Neural cell (in vitro differentiated cells): ENCODE measurements at regions not wholly inside any gene's neighbourhood (a gene's known extent, or its start where the extent isn't known, plus 50 kb on each side); places are given as distances from the start of the nearest gene placed in this dataset.

Source experiments
- H2AFZ ChIP-seq: fragments of 200-600, 300-800 bp; sonication (generic), shearing (Covaris generic); 2 replicates; pipeline ENCODE4 v1.6.0; 2014; ENCODE audit warnings: low read depth, mild to moderate bottlenecking, antibody characterized with exemption, low read length, moderate library complexity
- H3F3A ChIP-seq: fragments of 200-600 bp; shearing (Covaris generic); 2 replicates; pipeline ENCODE4 v1.6.1; 2016; ENCODE audit warnings: mild to moderate bottlenecking, moderate library complexity, mixed read lengths, antibody characterized with exemption, low read length; ENCODE audit not compliant: insufficient read depth, poor library complexity, severe bottlenecking
- H3K27ac ChIP-seq: fragments of 200-600, 300-800 bp; sonication (generic), shearing (Covaris generic); 2 replicates; pipeline ENCODE4 v1.5.1; 2014; ENCODE audit warnings: mild to moderate bottlenecking, low read length, moderate library complexity
- H3K27me3 ChIP-seq: fragments of 300-800, 200-600 bp; sonication (generic), shearing (Covaris generic); 2 replicates; pipeline ENCODE4 v1.6.0; 2014; ENCODE audit warnings: mild to moderate bottlenecking, low read depth, low read length, moderate library complexity; ENCODE audit not compliant: insufficient read depth
- H3K36me3 ChIP-seq: fragments of 300-800, 200-600 bp; sonication (generic), shearing (Covaris generic); 2 replicates; pipeline ENCODE4 v1.5.1; 2014; ENCODE audit warnings: mild to moderate bottlenecking, antibody characterized with exemption, low read length, moderate library complexity; ENCODE audit not compliant: insufficient read depth
- H3K4me2 ChIP-seq: fragments of 300-800, 200-600 bp; sonication (generic), shearing (Covaris generic); 2 replicates; pipeline ENCODE4 v1.6.0; 2014; ENCODE audit warnings: mild to moderate bottlenecking, low read length
- H3K4me3 ChIP-seq: fragments of 300-800, 200-600 bp; sonication (generic), shearing (Covaris generic); 2 replicates; pipeline ENCODE4 v1.5.1; 2014; ENCODE audit warnings: mild to moderate bottlenecking, low read length, moderate library complexity
- H3K79me2 ChIP-seq: fragments of 200-600 bp; shearing (Covaris generic); replicated peaks from 2 replicates; pipeline ENCODE4 v1.6.0; 2014; ENCODE audit warnings: mild to moderate bottlenecking, low read length, moderate library complexity; ENCODE audit not compliant: insufficient read depth
- H3K9ac ChIP-seq: fragments of 300-800, 200-600 bp; sonication (generic), shearing (Covaris generic); 2 replicates; pipeline ENCODE4 v1.6.1; 2016; ENCODE audit warnings: mild to moderate bottlenecking, low read length, mixed read lengths
- H3K9me2 ChIP-seq: fragments of 200-600 bp; shearing (Covaris generic); 2 replicates; pipeline ENCODE4 v1.6.1; 2016; ENCODE audit warnings: mild to moderate bottlenecking, low read length, mixed read lengths; ENCODE audit not compliant: insufficient read depth
- H3K9me3 ChIP-seq: fragments of 200-600, 300-800 bp; sonication (generic), shearing (Covaris generic); 2 replicates; pipeline ENCODE4 v1.6.1; 2016; ENCODE audit warnings: mild to moderate bottlenecking, mixed run types, low read length, moderate library complexity, mixed read lengths
- H4K20me1 ChIP-seq: fragments of 200-600 bp; shearing (Covaris generic); 2 replicates; pipeline ENCODE4 v1.6.1; 2016; ENCODE audit warnings: mild to moderate bottlenecking, mixed run types; ENCODE audit not compliant: insufficient read depth
- EP300 ChIP-seq: fragments of 450-650 bp; conservative IDR thresholded peaks from 2 replicates; pipeline ENCODE4 v1.6.1; 2014; ENCODE audit warnings: antibody characterized with exemption, mild to moderate bottlenecking, moderate library complexity; ENCODE audit not compliant: poor library complexity, severe bottlenecking
- EZH2 ChIP-seq: fragments of 200-600, 300-800 bp; shearing (Covaris generic), sonication (generic); IDR thresholded peaks from 2 replicates; pipeline ENCODE4 v1.6.1; 2014; ENCODE audit warnings: antibody characterized with exemption, low read length, borderline replicate concordance, mild to moderate bottlenecking; ENCODE audit not compliant: insufficient read depth, poor library complexity, severe bottlenecking
- MXI1 ChIP-seq: fragments of 450-650 bp; conservative IDR thresholded peaks from 2 replicates; pipeline ENCODE4 v1.6.1; 2014; ENCODE audit warnings: antibody characterized with exemption, mild to moderate bottlenecking; ENCODE audit not compliant: poor library complexity, severe bottlenecking
- POLR2AphosphoS5 ChIP-seq: IDR thresholded peaks from 2 replicates; pipeline ENCODE4 v1.6.1; 2012
- RAD21 ChIP-seq: fragments of 450-650 bp; conservative IDR thresholded peaks from 2 replicates; pipeline ENCODE4 v1.6.1; 2014; ENCODE audit warnings: antibody characterized with exemption, mild to moderate bottlenecking, moderate library complexity
- SMC3 ChIP-seq: fragments of 450-650 bp; conservative IDR thresholded peaks from 2 replicates; pipeline ENCODE4 v1.6.1; 2014; ENCODE audit warnings: antibody characterized with exemption, mild to moderate bottlenecking, moderate library complexity; ENCODE audit not compliant: poor library complexity
- TAF1 ChIP-seq: IDR thresholded peaks from 2 replicates; pipeline ENCODE4 v1.6.1; 2012; ENCODE audit warnings: low read depth
- TF ChIP-seq, protein P1 (sequence below): IDR thresholded peaks from 2 replicates; pipeline ENCODE4 v1.6.1; 2012; ENCODE audit warnings: borderline replicate concordance
- TF ChIP-seq, protein P2 (sequence below): fragments of 450-650 bp; IDR thresholded peaks from 2 replicates; pipeline ENCODE4 v1.5.1; 2014; ENCODE audit warnings: antibody characterized with exemption, mild to moderate bottlenecking, moderate library complexity; ENCODE audit not compliant: poor library complexity, severe bottlenecking

DNA sequence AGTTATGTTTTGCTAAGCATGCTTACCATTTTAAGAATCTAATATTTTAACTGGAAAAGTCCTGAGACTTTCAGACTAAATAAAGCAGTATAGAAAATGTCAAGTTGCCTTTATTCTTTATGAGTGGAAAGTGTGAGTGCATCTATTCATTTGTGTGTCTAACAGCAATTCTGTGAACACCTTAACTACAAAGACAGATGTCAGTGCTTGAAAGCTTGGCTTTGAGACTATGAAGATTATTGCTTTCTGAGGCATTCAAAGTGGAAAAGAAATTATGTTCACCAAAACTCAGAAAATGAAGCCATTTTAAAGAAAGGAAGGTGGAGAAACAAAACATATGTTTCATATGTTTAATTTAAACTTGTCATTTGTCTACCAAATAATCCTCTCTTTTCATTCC lies 294.5 kb upstream of the SEMA3C start:
- TF ChIP-seq POLR2AphosphoS5 (peak; percentile 54), EZH2 (no peak), RAD21 (no peak), MXI1 (no peak), TAF1 (no peak), SMC3 (peak; percentile 11), EP300 (peak; percentile 88)
- TF ChIP-seq, protein P1, sequence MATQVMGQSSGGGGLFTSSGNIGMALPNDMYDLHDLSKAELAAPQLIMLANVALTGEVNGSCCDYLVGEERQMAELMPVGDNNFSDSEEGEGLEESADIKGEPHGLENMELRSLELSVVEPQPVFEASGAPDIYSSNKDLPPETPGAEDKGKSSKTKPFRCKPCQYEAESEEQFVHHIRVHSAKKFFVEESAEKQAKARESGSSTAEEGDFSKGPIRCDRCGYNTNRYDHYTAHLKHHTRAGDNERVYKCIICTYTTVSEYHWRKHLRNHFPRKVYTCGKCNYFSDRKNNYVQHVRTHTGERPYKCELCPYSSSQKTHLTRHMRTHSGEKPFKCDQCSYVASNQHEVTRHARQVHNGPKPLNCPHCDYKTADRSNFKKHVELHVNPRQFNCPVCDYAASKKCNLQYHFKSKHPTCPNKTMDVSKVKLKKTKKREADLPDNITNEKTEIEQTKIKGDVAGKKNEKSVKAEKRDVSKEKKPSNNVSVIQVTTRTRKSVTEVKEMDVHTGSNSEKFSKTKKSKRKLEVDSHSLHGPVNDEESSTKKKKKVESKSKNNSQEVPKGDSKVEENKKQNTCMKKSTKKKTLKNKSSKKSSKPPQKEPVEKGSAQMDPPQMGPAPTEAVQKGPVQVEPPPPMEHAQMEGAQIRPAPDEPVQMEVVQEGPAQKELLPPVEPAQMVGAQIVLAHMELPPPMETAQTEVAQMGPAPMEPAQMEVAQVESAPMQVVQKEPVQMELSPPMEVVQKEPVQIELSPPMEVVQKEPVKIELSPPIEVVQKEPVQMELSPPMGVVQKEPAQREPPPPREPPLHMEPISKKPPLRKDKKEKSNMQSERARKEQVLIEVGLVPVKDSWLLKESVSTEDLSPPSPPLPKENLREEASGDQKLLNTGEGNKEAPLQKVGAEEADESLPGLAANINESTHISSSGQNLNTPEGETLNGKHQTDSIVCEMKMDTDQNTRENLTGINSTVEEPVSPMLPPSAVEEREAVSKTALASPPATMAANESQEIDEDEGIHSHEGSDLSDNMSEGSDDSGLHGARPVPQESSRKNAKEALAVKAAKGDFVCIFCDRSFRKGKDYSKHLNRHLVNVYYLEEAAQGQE: no peak
- TF ChIP-seq, protein P2, sequence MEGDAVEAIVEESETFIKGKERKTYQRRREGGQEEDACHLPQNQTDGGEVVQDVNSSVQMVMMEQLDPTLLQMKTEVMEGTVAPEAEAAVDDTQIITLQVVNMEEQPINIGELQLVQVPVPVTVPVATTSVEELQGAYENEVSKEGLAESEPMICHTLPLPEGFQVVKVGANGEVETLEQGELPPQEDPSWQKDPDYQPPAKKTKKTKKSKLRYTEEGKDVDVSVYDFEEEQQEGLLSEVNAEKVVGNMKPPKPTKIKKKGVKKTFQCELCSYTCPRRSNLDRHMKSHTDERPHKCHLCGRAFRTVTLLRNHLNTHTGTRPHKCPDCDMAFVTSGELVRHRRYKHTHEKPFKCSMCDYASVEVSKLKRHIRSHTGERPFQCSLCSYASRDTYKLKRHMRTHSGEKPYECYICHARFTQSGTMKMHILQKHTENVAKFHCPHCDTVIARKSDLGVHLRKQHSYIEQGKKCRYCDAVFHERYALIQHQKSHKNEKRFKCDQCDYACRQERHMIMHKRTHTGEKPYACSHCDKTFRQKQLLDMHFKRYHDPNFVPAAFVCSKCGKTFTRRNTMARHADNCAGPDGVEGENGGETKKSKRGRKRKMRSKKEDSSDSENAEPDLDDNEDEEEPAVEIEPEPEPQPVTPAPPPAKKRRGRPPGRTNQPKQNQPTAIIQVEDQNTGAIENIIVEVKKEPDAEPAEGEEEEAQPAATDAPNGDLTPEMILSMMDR: no peak
- peak overlapping the region; percentile 53 for H3K27ac ChIP-seq
- no peaks in the 10 kb centered on the region for H3K9me2 ChIP-seq
- no peaks in the 10 kb centered on the region for H3K36me3 ChIP-seq
- H2AFZ ChIP-seq: no peak overlapping the region
- no peaks in the 10 kb centered on the region for H3F3A ChIP-seq
- H3K9me3 ChIP-seq: no peaks in the 10 kb centered on the region
- no peaks in the 10 kb centered on the region for H3K27me3 ChIP-seq
- H3K79me2 ChIP-seq: no peaks in the 10 kb centered on the region
- no peaks in the 10 kb centered on the region for H4K20me1 ChIP-seq
- H3K9ac ChIP-seq: no peak overlapping the region
- no peak overlapping the region for H3K4me3 ChIP-seq
- H3K4me2 ChIP-seq: peak overlapping the region; percentile 1

DNA sequence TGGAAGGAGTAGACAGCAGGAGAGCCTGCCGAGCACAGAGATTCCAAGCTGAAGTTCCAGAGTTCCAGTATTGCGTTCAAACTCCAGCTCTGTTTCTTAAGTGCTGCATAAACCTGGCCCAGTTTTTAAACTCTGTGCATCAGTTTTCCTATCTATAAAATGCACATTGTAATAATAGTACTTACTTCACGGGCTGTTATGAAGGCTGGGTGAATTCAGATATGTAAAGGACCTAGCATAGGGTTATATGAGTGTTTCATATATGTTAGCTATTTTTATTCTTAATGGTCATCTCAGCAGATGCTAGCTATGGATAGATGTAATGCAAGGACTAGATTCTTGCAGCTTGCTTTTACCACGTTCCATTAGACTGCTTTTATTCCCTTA lies 293.1 kb upstream of the SEMA3C start:
- H3K4me3 ChIP-seq: no peak overlapping the region
- no peaks in the 10 kb centered on the region for H3K9me2 ChIP-seq
- no peaks in the 10 kb centered on the region for H3F3A ChIP-seq
- no peaks in the 10 kb centered on the region for H3K36me3 ChIP-seq
- TF ChIP-seq MXI1 (no peak), SMC3 (no peak), EP300 (no peak), TAF1 (no peak), POLR2AphosphoS5 (no peak), RAD21 (no peak), EZH2 (no peak)
- TF ChIP-seq, protein P2: no peak
- TF ChIP-seq, protein P1: no peak
- no peak overlapping the region for H3K9ac ChIP-seq
- peak overlapping the region; percentile 2 for H2AFZ ChIP-seq
- H3K79me2 ChIP-seq: no peaks in the 10 kb centered on the region
- H4K20me1 ChIP-seq: no peaks in the 10 kb centered on the region
- no peaks in the 10 kb centered on the region for H3K9me3 ChIP-seq
- H3K4me2 ChIP-seq: no peak overlapping the region
- H3K27me3 ChIP-seq: no peaks in the 10 kb centered on the region
- peak overlapping the region; percentile 82 for H3K27ac ChIP-seq
